NCI-H460 (cell line): ENCODE measurements at regions not wholly inside any gene's neighbourhood (a gene's known extent, or its start where the extent isn't known, plus 50 kb on each side); places are given as distances from the start of the nearest gene placed in this dataset.
"Not testable (repeated sequence)": the region's sequence is repeated elsewhere in the genome, so short reads cannot be mapped to it uniquely, and the experiment has no call there.

ENCODE experiments used
- DNase-seq: peaks from one replicate; pipeline ENCODE4 v3.0.0-alpha.2; 2016; ENCODE audit warnings: low read depth; ENCODE audit errors: extremely low read depth

DNA sequence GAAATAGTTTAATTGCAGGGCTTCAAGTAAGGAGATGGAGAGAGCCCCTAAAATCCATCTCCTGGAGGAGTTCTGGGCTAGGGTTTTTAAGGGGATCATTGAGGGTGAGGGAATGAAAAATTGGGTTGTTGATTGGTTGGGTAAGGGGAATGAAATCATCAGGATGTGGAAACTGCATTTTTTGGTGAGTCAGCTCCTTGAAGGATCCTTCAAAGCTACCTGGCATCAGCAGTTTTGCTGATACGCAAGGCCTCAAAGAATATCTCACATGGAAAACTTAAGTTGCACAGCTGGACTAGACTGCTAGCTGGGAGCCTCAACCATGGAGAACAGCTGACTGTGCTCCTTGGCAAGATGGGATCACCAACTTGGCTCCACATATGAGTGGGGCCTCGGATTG lies 136.7 kb downstream of the FGF10 start:
- no peak for DNase-seq

DNA sequence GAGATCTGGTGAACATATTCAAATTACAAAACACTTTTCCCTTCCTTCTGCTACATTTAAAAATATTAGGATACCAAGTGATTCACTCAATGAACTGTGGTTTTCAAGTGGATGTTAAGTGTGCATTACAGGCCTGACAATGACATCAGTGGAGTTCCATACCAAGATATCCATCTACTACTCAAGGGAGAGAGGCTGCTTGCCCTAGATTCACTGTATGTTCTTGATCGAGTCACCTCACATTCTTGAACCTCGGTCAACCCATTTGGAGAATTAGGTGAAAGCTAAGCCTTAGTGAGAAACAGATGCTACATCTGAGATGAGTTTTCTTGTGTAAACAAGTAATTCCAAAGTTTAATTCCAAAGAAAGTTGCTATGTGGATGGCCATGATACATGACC lies 142.2 kb downstream of the FGF10 start:
- DNase-seq: no peak

DNA sequence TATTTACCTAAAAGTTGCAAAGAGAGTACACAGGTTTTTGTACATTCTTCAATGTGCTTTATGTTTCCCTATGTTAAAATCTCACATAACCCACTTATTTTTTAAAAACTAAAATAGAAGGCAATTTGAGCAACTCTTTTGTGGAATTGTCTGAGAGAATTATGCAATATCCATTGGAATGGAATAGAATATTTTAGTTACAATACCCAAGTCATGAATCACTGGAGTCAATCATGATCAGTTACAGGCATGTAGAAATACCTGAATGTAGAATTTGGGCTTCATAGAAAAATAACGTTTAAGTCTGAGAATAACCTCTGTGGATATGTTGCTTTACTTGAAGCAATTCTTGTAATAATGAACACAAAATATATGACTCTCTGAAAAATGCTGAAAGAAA lies 143.3 kb downstream of the FGF10 start:
- no peak for DNase-seq

DNA sequence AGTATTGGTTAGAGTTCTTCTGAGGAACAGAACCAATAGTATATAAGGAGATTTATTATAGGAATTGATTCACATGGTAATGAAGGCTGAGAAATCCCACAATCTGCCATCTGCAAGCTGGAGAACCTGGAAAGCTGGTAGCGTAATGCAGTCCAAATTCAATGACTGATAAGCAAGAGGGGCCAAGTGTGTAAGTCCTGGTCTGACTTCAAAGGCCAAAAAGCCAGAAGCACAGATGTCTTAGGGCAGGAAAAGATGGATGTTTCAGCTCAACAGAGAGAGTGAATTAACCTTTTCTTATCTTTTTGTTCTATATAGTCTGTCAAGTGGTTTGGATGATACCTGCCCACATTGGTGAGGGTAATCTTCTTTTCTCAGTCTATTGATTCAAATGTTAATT lies 146.4 kb downstream of the FGF10 start:
- DNase-seq: no peak

DNA sequence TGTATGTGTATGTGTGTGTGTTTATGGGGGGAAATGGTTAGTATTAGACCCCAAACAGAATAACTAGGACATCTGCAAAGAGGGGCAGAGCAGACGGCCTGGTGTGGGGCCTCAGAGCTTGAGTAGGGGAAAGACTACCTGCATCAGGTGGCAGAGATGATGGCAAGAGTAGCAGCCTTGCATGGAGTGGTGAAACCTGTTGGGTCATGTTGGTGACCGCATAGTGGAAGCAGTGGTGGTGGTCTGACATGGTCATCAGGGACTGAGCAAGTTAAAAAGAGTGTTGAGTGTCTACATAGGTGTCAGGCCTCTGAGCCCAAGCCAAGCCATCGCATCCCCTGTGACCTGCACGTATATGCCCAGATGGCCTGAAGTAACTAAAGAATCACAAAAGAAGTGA lies 153.2 kb downstream of the FGF10 start:
- DNase-seq: no peak

DNA sequence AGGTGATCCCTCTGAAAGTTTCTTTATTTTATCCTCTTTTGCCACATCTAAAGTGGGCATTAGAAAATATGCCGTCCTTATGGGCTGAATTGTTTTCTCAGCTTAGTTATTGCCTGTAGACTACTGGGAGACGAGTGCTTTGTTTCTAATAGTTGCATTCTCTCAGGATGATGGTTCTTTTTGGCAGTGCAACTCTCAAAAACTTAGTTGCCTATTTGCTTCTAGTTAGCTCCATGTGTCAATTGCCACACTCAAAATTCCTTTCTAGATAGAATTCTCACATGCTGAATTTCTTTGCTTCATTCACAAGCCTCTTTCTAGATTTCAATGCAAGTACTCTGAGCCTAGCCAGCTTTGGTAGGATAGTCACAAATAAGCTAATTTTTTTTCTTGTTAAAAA lies 155.5 kb downstream of the FGF10 start:
- DNase-seq: no peak

DNA sequence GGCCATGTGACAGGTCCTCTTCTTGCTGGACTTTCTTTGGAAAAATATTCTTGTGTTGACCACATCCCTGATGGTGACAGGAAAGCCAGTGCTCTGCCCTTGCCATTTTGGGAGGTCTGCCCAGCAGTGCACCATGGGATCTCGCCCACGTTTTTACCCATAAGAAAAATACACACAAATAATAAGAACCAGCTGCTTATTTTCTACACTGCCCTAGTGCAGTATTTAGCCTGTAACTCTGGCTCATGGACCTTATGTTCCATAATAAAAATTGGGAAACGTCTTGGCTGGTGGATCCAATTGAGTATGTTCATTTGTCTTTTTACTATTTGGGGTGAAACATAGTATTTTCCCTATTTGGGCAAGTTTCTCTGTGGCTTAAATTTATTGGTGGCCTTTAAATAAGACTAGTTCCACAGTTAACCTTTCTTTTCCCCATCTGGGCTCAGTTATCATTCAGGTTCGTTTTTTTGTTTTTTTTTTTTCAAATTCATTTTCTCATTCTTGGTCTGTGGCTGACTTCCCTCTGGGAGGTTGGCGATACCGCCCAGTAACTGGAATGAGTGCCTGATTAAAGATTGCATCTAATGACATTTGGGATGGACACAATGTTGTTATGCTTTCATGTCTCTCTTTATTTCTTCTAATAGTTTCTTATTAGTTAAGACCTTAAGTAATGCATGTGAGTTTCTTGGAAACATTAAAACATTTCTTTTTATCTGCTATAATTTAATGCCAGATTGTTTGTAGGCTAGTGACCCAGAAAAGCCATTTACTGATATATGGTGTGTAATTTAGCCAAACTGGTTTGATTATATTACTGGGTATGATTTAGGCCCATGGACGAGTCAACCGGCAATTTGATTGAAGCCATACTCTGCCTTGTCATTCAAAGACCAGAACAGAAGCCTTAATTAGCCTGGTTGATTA lies 163.7 kb downstream of the FGF10 start:
- DNase-seq: no peak

DNA sequence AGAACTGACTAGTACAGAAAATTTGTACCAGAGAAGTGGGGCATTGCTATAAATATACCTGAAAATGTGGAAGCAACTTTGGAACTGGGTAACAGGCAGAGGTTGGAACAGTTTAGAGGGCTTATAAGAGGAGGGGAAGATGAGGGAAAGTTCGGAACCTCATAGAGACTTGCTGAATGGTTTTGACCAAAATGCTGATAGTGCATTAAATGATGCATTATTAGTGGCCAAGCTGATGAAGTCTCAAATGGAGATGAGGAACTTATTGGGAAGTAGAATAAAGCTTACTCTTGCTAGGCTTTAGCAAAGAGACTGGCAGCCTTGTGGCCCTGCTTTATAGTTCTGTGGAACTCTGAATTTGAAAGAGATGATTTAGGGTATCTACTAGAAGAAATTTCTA lies 189.8 kb downstream of the FGF10 start:
- no peak for DNase-seq

DNA sequence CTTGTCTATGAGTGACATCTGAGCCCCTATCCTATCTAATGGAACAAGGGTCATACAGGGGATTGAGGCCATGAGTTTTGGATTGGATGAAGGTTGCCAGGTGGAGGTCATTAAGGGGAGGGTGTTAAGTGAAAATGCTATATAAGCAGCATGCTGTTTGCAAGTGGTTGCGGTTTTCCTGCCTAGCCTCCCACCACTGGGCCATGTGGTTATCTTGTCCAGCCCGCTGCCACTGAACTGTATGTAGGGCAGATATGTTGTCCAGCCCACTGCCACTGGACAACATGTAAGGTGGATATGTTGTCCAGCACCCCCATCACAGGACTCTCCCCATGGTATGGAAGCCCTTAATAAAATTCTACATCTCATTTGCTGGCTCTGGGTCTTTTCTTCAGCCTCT lies 200.0 kb downstream of the FGF10 start:
- DNase-seq: no peak

DNA sequence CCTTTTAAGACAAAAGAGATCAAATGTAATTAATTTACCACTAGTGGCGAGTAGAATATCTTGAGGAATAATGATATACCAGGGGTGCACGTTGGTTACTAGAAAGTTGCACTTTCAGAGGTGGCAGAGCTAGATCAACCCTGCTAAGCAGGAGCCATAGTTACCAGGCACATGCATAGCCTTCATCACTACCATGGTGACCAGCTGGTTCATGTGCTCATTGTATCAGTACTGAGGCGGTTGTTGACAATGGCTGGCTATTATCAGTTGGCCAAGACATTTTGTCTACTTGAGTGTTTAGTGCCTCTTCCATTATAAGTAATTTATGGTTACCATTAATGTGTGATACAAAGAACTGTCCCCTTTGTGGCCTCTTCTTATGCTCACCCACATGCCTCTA lies 201.2 kb downstream of the FGF10 start:
- no peak for DNase-seq

DNA sequence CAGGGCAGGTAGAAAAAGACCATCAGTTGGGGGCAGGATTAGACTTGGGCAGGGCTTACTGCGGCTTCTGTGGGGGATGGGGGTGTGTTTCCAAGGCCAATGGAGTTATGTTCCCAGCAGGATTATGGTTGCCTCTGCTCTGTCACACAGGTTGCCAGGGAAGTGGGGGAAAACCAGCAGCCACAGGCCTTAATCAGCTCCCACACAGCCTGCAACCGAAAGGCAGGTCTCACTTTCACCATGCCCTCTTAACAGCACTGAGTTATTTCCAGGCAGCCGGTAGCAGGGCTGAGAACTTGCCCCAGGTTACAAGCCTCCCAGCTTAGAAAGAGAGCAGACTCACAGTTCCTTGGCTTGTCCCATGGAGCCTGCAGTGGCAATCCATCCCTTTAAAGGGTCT lies 205.5 kb downstream of the FGF10 start:
- DNase-seq: no peak

DNA sequence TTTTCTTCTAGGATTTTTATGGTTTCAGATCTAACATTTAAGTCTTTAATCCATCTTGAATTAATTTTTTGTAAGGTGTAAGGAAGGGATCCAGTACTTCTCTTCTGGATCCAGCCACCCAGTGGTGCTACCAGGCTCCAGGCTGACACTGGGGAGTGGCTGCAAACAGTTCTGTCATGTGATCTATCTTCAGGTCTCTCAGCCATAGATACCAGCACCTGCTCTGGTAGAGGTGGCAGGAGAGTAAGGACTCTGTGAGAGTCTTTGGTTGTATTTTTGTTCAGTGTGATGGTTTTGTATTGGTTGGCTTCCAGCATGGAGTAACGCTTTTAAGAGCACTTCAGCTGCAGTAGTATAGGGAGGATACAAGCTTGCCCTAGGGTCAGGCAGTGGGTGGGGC lies 205.9 kb downstream of the FGF10 start:
- DNase-seq: no peak

DNA sequence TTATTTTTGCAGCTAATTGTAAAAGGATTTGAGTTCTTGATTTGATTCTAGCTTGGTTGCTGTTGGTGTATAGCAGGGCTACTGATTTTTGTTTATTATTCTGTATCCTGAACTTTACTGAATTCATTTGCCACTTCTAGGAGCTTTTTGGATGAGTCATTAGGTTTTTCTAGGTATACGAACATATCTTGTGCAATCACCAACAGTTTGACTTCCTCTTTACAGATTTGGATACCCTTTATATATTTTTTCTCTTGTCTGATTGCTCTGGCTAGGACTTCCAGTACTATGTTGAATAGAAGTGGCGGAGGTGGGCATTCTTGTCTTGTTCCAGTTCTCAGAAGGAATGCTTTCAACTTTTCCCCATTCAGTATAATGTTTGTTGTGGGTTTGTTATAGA lies 210.8 kb downstream of the FGF10 start:
- DNase-seq: no peak

DNA sequence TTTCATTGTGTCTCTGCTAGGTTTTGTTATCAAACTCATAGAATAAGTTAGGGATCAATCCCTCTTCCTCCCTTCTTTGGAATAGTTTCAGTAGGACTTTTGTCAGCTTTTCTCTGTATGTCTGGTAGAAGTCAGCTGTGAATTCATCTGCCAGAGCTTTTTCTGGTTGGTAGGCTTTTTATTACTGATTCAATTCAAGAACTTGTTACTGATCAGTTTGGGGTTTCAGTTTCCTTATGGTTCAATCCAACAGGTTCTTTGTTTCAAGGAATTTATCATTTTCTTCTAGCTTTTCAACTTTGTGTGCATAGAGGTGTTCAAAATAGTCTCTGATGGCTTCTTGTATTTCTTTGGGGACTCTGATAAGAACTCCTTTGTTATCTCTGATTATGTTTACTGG lies 221.7 kb downstream of the FGF10 start:
- no peak for DNase-seq

DNA sequence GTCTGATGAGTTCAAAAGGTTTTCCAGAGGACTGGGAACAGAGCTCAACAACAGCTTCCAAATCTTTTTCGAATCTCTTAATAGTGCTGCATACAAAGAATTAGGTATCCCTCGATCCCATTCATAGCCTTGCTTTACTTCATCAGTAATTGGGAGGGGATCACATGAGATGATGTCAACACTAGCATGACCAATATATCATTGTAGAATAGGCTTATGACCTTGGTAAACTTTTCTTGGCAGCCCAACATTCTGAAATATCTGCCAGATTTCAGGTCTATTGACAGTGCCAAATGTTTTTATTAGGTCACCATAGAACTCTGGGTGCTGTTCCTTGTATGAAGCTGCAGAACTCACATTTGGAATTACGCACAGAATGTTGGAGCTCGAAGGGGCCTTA lies 228.9 kb downstream of the FGF10 start:
- DNase-seq: no peak

DNA sequence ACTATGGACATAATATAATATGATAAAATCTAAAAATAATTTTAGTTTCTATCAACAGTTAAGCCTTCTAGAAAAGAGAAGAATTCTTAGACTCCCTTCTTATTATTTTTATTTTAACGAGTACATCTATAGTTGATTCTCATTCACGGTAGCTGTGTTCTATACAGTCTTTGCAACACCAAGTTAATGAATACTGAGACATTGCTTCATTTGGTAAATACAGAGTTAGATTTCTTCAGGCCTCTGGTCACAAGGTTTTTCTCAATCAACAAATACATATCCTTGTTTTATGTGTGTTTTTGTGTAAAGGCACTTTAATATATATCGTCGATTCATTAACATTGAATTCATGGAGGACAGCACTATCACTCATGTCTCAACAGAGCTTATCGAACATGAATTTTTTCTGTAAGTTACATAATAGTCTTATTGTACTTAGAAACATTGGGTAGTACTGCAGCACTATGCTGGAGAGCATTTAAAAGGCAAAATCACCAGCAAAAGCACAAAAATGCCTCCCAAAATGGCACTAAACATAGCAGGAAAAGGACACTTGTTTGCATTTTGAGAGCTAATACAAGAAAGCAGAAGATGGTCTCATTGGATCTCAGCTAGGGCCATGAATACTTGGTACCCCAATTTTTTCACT lies 239.0 kb downstream of the FGF10 start:
- no peak for DNase-seq

DNA sequence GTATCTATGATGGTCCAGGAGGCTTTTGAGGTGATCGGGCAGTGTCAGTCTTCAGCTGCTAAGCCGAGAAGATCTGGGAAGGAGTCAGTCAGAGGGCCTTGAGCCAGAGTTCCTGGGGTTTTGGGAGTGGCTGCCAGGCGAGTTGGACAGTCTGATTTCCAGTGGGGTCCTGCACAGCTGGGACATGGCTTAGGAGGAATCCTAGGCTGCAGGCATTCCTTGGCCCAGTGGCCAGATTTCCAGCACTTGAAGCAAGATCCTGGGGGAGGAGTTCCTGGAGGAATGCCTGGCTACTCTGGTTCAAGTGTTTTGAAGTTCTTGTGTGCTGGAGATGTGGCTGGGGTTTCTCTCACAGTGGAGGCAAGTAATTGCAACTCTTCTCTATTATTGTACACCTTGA lies 271.3 kb downstream of the FGF10 start:
- not testable (repeated sequence) for DNase-seq

DNA sequence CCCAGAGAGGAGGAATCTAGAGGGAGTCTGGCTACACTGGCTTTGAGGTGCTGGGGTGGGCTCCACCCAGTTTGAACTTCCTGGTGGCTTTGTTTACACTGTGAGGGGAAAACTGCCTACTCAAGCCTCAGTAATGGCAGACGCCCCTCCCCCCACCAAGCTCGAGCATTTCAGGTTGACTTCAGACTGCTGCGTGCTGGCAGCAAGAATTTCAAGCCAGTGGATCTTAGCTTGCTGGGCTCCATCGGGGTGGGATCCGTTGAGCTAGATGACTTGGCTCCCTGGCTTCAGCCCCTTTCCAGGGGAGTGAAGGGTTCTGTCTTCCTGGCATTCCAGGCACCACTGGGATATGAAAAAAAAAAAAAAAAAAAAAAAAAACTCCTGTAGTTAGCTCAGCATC lies 281.0 kb downstream of the FGF10 start:
- not testable (repeated sequence) for DNase-seq

DNA sequence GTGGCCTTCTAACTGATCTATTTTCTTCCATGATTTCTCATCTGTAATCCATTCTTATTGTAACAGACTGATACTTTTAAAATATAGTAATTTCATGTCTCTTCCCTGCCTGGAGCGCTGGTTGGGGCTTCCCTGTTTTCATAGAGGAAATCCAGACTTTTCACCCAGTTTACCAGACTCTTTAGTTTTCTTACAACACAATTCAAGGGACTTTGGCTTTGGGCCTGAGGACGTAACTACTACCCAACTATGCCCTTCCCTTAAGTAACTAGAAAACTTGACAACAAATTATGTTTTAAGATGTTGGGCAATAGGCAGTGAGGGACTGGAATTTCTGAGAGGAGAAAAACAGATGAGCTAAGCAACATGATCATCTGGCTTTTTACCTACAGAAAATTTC lies 289.6 kb downstream of the FGF10 start:
- DNase-seq: no peak

DNA sequence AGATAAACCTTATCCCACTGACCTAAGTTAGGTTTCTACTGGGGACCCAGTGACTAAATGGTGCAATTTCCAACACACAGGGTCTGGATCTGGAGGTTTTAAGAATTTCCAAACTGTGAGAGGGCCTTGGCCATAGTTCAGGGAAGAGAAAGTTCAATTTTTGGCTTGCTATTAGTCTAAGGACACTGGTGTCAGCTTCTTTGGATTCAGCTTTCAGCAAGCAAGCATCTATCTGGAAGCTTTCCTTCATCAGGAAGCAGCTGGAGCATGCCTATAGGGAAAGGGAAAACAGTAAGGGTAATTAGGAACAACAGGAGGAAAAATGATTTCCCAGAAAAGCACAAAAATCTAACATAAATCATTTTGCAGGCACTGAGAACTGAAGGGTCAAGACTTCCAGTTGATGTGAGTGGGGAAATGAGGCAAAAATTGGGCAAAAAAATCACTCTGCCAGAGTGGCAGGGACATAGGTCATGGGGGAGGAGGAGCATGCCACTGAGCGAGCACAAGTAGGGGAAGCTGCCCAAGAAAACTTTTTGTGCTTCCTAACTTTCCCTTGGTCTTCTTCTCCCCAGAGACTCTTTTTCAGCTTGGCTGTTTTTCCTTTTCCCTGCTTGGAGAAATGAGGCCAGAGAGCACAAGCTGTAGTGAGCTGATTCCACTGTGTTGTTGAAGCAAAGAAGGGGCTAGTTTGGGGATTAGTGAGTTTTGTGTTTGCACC lies 299.6 kb downstream of the FGF10 start:
- DNase-seq: no peak

DNA sequence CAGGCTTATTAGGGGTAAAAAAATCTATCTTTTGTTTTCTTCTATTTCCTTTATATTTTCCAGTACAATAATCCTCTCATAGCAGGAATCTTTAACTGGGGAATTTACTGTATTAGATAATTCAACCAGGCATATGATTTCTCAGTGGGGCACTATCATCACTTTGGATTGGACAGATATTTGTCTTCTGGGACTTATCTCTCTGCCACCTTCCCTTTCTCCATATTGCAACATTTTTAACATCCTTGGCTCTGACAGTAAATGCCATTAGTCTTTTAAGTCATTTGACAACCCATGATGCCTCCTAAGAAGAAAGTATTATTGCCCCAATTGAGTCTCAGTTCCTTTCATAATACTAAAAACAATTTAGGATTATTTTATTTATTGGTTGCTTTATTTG lies 304.1 kb downstream of the FGF10 start:
- no peak for DNase-seq

DNA sequence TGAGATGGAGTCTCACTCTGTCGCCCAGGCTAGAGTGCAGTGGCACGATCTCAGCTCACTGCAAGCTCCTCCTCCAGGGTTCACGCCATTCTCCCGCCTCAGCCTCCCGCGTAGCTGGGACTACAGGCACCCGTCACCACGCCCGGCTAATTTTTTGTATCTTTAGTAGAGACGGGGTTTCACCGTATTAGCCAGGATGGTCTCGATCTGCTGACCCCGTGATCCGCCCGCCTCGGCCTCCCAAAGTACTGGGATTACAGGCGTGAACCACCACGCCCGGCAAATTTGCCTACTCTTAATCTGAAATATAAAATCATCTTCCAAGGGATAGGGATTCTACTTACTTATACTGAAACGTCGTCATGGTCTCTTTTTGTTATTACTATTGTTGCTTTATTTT lies 314.7 kb downstream of the FGF10 start:
- DNase-seq: not testable (repeated sequence)
